HTR-8/SVneo (cell line): ENCODE measurements at regions not wholly inside any gene's neighbourhood (a gene's known extent, or its start where the extent isn't known, plus 50 kb on each side); places are given as distances from the start of the nearest gene placed in this dataset.

Experiments used
- DNase-seq: peaks from one replicate; pipeline ENCODE4 v3.0.0; 2011; ENCODE audit warnings: low spot score, mixed read lengths; ENCODE audit not compliant: insufficient read length
- FAIRE-seq: peaks from 2 replicates; lab custom pipeline; 2011; peaks lifted over from hg19 to GRCh38; lab: Jason Lieb, UNC

- DNase-seq (no peak), FAIRE-seq (no peak)
These were observed 496.4 kb upstream of the ALCAM start for GRCh38 chr3:104870276-104870675.

GRCh38 chr3:104873331-104873730 lies 493.4 kb upstream of the ALCAM start:
- no peak for DNase-seq
- FAIRE-seq, result no peak

GRCh38 chr3:104878395-104878794 lies 488.3 kb upstream of the ALCAM start:
- DNase-seq, result no peak
- no peak for FAIRE-seq

GRCh38 chr3:104879919-104880318 lies 486.8 kb upstream of the ALCAM start:
- FAIRE-seq (no peak), DNase-seq (no peak)

- no peak for DNase-seq
- FAIRE-seq, result no peak
These were observed 481.4 kb upstream of the ALCAM start for GRCh38 chr3:104885214-104885814.

GRCh38 chr3:104886220-104886995 lies 480.3 kb upstream of the ALCAM start:
- FAIRE-seq (no peak), DNase-seq (no peak)

- DNase-seq, result no peak
- no peak for FAIRE-seq
These were observed 479.6 kb upstream of the ALCAM start for GRCh38 chr3:104887069-104887468.

- DNase-seq (no peak), FAIRE-seq (no peak)
These were observed 479.1 kb upstream of the ALCAM start for GRCh38 chr3:104887619-104888018.

- FAIRE-seq (no peak), DNase-seq (no peak)
These were observed 474.7 kb upstream of the ALCAM start for GRCh38 chr3:104892044-104892443.

- FAIRE-seq (no peak), DNase-seq (no peak)
These were observed 470.1 kb upstream of the ALCAM start for GRCh38 chr3:104896624-104897023.

GRCh38 chr3:104901396-104901795 lies 465.3 kb upstream of the ALCAM start:
- FAIRE-seq (no peak), DNase-seq (no peak)

GRCh38 chr3:104903064-104903463 lies 463.6 kb upstream of the ALCAM start:
- DNase-seq, result no peak
- no peak for FAIRE-seq

- no peak for FAIRE-seq
These were observed 460.6 kb upstream of the ALCAM start for GRCh38 chr3:104906001-104906639.

GRCh38 chr3:104907507-104907906 lies 459.2 kb upstream of the ALCAM start:
- DNase-seq (peak; percentile 48), FAIRE-seq (no peak)

More at GRCh38 chr3:104906001-104906639, 460.6 kb upstream of the ALCAM start:
- no peak for DNase-seq

GRCh38 chr3:104908761-104909160 lies 457.9 kb upstream of the ALCAM start:
- FAIRE-seq (no peak), DNase-seq (no peak)

GRCh38 chr3:104909198-104909597 lies 457.5 kb upstream of the ALCAM start:
- FAIRE-seq, result no peak
- no peak for DNase-seq

- FAIRE-seq (no peak), DNase-seq (no peak)
These were observed 457.0 kb upstream of the ALCAM start for GRCh38 chr3:104909721-104910120.

- no peak for DNase-seq
These were observed 455.3 kb upstream of the ALCAM start for GRCh38 chr3:104911376-104911775.

GRCh38 chr3:104916971-104917370 lies 449.7 kb upstream of the ALCAM start:
- DNase-seq (no peak), FAIRE-seq (no peak)

More at GRCh38 chr3:104911376-104911775, 455.3 kb upstream of the ALCAM start:
- no peak for FAIRE-seq

GRCh38 chr3:104920512-104920911 lies 446.2 kb upstream of the ALCAM start:
- FAIRE-seq (no peak), DNase-seq (no peak)

GRCh38 chr3:104933972-104934371 lies 432.7 kb upstream of the ALCAM start:
- DNase-seq (no peak), FAIRE-seq (no peak)
